NCI-H187 (cell line): ENCODE measurements at regions not wholly inside any gene's neighbourhood (a gene's known extent, or its start where the extent isn't known, plus 50 kb on each side); places are given as distances from the start of the nearest gene placed in this dataset.

Experiments used
- DNase-seq, 2 experiments: peaks; one replicate each; lab custom pipeline; 2025; lab: John Stamatoyannopoulos, UW

DNA sequence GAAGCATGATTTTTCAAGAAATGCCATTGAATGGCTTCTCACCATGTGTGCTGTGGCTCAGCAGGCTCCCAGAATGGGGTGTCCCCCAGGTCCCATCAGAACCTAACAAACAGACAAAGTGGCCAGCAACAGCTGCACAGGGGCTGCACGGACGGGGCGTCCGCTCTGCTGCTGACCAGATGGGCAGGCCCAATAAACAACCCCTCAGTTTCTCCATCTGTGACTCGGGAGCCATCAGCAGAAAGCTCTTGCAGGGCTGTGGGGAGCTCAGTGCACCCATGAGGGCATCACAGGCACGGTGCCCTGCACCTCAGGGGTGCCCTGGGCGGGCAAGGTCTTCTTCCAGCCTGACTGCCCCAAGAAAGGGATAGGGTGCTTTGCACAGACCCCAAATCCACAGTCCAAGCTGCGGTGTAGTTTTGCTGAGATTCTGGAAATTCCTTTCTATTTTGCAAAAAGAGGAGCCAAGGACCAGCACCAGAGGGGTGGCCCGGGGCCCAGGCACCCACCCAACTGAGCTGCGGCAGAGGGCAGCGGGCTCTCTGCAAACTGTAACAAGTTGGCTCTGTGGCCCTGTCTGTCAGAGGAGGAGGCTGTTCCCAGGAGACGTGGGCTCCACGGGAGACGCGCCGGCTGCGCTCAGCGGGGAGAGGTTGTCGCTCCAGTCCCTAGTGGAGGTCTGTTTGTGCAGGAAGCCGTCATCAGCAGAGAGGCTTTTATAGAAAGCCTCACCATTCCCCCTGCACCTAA lies 138.7 kb upstream of the PPP1R26 start:
- DNase-seq = no peak

DNA sequence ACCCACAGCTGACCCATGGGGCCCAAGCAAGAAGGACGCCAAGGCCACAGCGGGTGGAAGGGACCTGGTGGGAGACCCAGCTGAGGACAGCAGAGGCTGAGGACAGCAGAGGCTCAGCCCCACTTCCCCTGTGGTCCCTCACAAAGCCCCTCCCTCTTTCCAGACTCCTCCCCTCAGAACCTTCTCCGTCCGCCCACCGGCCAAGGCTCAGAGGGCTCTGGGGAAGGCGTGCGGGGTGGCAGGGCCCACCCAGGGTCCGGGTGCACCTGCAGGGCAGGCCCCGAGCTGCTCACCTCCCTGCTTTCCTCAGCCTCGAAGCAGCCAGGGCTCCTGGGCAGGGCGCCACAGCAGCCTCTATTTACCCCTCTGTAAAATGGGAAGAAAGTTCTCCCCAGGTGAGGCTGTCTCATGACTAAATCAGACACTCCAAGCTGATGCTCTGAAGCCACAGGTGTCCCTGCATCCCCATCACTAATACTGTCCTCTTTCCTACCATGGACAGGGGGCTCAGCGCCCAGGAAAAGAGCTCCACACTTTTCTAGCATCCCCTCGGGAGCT lies 137.9 kb upstream of the PPP1R26 start:
- no peak for DNase-seq

- no peak for DNase-seq
Observed at GRCh38 chr9:135342206-135343130, 137.1 kb upstream of the PPP1R26 start.

DNA sequence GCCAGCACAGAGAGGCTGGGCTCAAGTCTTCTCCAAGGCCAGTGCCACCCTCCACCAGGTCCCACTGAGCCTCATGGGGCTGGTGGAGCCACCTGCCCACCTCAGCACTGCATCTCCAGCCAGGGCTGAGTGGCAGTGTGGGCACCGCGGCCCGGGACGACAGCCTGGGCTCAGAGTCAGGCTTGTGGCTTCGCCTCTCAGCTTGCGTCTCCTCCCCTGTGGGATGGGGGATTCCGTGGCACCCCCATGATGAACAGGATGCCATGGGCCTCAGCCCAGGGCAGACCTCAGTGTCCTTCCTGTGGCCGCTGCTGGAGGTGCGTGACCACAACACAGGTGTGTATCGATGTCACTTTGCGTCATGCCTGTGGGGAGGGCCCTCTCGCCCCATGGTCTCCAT lies 136.4 kb upstream of the PPP1R26 start:
- no peak for DNase-seq

DNA sequence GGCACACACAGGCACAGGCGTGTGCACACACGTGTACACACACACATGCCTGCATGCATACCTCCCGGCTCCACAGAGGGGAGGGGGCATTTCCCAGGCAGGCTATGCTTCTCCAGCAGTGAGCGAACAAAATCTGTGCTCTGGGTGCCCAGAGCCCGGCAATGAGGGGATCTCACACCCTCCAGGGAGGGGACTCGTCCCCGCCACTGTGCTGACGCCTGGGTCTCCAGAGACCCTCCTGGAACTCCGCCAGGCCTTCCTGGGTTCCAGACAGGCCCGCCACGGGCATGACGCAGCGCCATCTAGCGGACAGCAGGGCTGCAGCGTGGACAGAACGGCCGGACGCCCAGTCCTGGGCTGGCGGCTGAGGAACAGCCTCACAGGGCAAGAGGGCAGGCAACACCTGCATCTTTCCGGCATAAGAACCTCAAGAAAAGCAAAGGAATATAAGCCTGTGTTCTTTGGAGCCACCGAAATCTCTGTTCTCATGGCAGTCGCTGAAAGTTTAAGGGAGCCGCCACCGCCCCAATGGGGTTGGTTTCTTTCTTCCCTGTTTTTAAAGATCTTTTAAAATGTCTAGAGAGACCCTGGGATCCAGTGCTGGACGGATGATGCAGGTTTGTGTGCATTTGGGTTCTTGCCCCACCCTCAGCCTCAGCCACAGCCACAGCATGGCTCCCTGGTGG lies 135.6 kb upstream of the PPP1R26 start:
- peak in 1 of 2 experiments; percentile 29 for DNase-seq

- no peak for DNase-seq
Observed at GRCh38 chr9:135344523-135344901, 135.1 kb upstream of the PPP1R26 start.

- no peak for DNase-seq
Observed at GRCh38 chr9:135344915-135345500, 134.6 kb upstream of the PPP1R26 start.

DNA sequence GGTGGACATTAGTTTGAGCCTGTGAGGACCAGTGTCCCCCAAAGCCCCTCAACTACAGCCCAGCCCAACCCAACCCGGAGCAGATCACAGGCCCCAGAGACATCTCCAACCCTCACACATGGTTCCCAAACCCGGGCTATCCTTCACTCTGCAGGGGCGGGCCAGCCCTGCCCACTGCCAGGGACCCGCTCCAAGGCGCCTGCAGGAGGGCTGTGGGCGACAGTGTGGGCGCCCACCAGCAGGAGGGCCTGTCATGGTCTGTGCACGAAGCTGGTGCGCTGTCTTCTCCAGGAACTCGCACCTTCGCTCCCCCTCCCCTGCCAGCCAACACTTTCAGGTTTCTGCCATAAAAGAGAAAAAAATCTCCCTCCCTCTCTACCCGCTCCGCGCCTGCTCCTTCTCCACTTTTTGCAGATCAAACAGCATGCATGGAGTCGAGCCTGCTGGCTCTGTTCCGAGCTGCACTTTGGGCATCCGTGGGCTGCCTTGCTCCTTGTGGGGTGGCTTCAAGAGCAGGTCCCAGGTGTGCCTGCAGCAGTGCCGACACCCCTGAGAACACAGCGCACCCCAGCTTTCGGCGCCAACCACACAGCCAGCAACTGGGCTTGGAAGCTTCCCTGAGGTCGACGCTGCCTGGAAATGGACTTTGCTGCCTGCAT lies 133.7 kb upstream of the PPP1R26 start:
- DNase-seq = no peak

DNA sequence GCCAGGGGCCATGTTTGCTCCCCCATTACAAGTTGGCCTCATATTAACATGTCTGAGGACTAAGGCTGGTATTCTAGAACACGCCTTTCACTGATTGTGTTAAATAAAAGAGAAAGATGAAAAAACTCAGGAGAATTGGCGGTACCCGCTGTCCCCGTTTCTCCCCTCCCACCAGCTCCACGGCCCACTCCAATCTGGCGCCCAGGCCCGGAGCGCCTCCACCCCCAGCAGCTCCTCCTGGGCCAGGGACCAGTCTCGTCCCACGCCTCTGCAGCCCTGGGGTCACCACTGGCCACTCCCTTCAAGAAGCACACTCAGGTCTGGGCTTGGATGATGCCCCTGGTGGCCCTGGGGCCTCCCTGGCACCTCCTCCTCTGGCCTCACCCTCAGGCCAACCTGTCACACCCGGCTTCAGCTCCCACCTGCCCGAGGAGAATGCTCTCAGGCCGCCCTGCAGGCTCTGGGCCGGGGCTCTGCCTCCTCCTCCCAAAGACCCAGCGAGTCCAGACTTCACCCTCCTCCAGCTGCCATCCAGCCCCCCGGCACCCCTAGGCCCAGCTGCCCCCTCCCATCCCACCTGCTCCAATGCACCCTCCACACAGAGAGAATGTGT lies 133.0 kb upstream of the PPP1R26 start:
- no peak for DNase-seq

GRCh38 chr9:135347461-135347860 lies 132.1 kb upstream of the PPP1R26 start:
- no peak for DNase-seq

GRCh38 chr9:135348076-135348787 lies 131.3 kb upstream of the PPP1R26 start:
- no peak for DNase-seq

DNA sequence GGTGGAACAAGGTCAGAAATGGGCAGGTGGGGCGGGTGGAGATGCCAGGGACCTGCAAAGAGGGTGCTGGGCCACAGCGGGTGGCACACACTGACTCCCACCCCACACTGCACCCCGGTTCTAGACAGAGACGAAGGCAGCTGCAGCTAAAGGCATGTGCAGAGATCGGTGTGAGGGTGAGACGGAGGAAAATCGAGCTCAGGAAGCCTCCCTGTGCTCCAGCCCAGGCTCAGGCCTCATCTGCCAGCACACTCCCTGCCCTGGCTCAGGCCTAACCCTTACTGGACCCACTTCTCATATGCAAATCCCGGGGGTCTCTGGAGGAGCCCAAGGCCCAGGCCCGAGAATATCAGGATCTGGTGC lies 130.8 kb upstream of the PPP1R26 start:
- DNase-seq = no peak

- no peak for DNase-seq
Observed at GRCh38 chr9:135349212-135350002, 130.2 kb upstream of the PPP1R26 start.

DNA sequence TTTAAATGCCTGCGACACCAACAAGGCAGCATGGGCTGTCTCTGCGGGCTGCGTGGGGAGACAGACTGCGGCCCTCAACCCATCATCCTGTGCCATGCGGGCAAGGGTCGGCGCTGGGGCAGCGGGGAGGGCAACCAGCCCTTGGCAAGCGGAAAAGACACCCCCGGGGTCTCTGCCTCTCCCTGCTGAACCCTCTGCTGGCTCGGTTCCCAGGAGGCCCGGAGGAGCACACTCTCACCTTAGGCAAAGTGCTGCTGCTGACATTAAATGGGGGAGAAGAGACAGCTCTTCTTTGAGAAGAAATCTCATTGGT lies 129.6 kb upstream of the PPP1R26 start:
- no peak for DNase-seq

DNA sequence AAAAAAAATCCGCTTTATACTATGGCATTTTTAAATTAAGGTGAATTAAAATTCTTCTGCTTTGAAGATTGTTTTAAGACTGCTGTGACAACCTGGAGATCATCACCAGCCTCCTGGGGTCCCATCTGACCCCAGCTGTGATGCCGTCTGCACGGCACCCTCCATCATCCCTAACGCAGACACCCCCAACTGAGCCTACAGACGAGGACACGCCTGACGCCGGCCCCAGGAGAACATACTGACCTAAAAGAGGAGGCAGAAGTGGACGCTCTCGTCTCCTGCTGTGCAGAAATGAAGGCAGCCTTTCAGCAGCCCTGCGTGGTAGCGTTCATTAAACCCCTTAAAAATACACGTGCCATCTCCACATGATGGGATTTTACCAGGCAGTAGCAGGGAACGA lies 125.6 kb upstream of the PPP1R26 start:
- DNase-seq = no peak

DNA sequence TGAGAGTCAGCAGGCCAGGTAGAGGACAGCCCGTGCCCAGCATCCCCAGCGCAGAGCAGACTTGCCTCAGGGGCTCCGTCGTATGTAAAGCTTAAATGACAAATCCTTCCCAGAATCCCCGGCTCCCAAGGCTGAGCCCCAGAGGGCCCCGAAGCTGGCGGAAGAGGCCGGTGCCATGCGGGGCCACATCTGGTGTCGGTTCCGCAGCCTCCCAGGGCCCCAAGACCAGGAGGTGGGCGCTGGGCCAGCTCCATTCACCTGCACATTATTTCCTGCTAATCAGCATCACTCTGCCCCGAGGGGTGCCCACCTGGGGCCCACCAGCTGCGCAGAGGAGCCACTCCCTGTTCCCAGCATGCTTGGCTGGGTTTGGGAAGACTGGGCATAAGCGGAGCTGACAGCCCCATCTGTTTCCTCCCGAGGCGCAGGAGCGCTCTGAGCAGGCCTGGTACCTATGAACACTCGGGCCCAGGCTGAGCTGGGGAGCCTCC lies 124.0 kb upstream of the PPP1R26 start:
- DNase-seq = no peak

GRCh38 chr9:135356021-135356420 lies 123.6 kb upstream of the PPP1R26 start:
- no peak for DNase-seq

GRCh38 chr9:135356796-135357195 lies 122.8 kb upstream of the PPP1R26 start:
- DNase-seq = no peak

DNA sequence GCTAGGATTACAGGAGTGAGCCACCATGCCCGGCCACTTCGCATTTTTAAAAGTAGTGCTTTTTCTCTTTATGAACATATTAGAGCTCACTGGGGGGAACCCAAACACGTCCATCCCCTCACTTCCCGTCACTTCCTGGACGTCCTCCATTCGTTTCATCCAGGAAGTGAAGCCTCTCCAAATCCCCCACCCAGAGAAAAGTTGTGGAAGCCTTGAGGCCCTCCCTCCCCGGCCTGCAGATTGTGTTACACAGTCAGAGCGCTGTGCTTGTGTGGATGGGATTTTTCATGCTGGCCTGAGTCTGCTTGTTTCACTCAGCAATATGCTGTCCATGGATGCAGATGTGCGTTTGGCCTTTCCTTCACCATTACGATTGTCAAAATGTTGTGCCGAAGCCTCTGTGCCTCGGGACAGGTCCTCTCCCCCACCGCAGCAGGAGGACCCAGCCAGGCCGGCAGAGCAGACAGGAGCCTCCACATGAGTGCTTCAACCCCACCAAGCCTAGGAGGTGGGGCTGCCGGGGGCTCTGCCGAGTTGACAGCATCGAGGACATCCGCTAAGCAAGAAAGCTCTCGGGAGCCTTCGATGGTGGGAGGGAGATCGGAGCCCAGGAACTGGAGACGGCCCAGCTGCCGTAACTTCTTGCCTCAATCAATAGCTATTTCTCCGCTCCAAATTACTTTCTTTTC lies 121.6 kb upstream of the PPP1R26 start:
- DNase-seq = no peak
